ENCODE measurements at regions not wholly inside any gene's neighbourhood (a gene's known extent, or its start where the extent isn't known, plus 50 kb on each side); places are given as distances from the start of the nearest gene placed in this dataset.

DNA sequence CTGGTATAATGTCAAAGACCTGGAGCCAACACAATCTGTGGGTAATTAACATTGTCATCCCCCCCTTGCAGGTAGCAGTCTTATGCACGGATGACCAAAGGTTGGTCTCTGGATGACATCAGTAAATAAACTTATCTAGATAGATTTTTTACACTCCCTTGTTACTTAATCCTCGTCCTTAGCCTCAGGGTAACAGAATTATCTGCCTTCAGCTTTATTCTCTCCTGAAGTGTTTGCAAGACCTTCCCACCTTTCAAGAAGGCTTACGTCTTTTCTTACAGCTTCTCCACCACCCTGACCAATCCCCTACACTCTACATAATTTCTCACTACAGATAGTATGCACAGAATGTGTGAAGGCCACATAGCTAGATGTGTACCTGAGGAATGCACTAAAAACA lies 434.8 kb upstream of the HTR1E start:
- TF ChIP-seq TBX2 (CRISPR knock-in tag; IDR thresholded peaks at IDR 0.05; ENCODE audit: borderline replicate concordance) (no peak), CSRNP2 (CRISPR knock-in tag; conservative IDR thresholded peaks at IDR 0.05; ENCODE audit: low read depth) (no peak)
- TF ChIP-seq, protein P1, sequence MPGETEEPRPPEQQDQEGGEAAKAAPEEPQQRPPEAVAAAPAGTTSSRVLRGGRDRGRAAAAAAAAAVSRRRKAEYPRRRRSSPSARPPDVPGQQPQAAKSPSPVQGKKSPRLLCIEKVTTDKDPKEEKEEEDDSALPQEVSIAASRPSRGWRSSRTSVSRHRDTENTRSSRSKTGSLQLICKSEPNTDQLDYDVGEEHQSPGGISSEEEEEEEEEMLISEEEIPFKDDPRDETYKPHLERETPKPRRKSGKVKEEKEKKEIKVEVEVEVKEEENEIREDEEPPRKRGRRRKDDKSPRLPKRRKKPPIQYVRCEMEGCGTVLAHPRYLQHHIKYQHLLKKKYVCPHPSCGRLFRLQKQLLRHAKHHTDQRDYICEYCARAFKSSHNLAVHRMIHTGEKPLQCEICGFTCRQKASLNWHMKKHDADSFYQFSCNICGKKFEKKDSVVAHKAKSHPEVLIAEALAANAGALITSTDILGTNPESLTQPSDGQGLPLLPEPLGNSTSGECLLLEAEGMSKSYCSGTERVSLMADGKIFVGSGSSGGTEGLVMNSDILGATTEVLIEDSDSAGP (CRISPR knock-in tag; IDR thresholded peaks at IDR 0.05; ENCODE audit: borderline replicate concordance) = no peak
- FAIRE-seq = no peak
- no peak overlapping the region for H3K4me2 ChIP-seq (ENCODE audit: low read depth, low read length)
- no peaks in the 10 kb centered on the region for H4K20me1 ChIP-seq (ENCODE audit: insufficient read depth, low read length)
- H3K4me3 ChIP-seq (replicated peaks in 1 of 3; ENCODE audit: insufficient read depth in 1 of 3, low read depth in 2 of 3, low read length in 3 of 3) = no peak overlapping the region
- in situ Hi-C loops (cut with HindIII; ENCODE audit: extremely low pct_ligation_motif_present, low pct_unique_long_range_greater_than_20kb) = no loop called here
- no peaks in the 10 kb centered on the region for H3K36me3 ChIP-seq (replicated peaks in 1 of 2; ENCODE audit: control insufficient read depth in 1 of 2, insufficient read depth in 2 of 2, low read length in 2 of 2)
- WGBS (ENCODE audit: low lambda C conversion rate) = 0% methylated on average over 3 of the region's 3 CpGs
- POLR2A ChIA-PET = no interaction called here
- CTCF ChIA-PET (ENCODE audit: low intra/inter-chr PET ratio, low total read pairs) = no interaction called here
- peaks cover 63% of the 10 kb centered on the region for H3K9me3 ChIP-seq (ENCODE audit: low read length)
- no peak overlapping the region for H2AFZ ChIP-seq (ENCODE audit: low read length)
- no peaks in the 10 kb centered on the region for H3K4me1 ChIP-seq (ENCODE audit: insufficient read depth, low read length)
- H3K27ac ChIP-seq (ENCODE audit: extremely low read length, insufficient read depth, low read length) = no peak overlapping the region
- no peak for ATAC-seq
- H3K27me3 ChIP-seq (ENCODE audit: control insufficient read depth in 1 of 2, insufficient read depth in 2 of 2, low read length in 2 of 2) = no peaks in the 10 kb centered on the region
- intact Hi-C loops (cut with micrococcal nuclease; ENCODE audit: unreplicated experiment) = no loop called here
- no peak overlapping the region for H3K9ac ChIP-seq (ENCODE audit: insufficient read depth, low read depth, low read length)
- no TSS peak for BruUV-seq (replicated peaks)
- H3K79me2 ChIP-seq (ENCODE audit: insufficient read depth, low read length) = no peaks in the 10 kb centered on the region
- no peak for DNase-seq (ENCODE audit: low spot score)

DNA sequence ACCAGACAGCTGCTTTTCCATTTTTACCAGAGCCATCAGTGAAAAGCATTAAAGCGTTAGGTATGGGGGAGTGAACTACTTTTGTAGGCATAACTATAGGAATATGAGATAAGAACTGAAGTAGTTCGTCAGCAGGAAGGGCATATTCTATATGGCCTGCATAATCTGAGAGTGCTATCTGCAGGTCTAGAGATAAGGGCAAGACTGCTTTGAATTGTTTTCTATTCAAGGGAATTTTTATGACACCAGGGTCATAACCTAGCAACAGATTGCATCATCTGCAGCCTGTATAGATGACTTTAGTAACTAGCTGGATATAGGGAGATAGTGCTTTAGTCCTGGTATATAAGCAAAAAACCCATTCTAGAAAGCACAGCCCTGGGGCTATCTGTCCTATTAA lies 437.3 kb upstream of the HTR1E start:
- ATAC-seq (no peak), DNase-seq (ENCODE audit: low spot score) (no peak), FAIRE-seq (no peak)
- POLR2A ChIA-PET = no interaction called here
- Histone ChIP-seq H3K4me1 (ENCODE audit: insufficient read depth, low read length) (no peaks in the 10 kb centered on the region), H3K36me3 (replicated peaks in 1 of 2; ENCODE audit: control insufficient read depth in 1 of 2, insufficient read depth in 2 of 2, low read length in 2 of 2) (no peaks in the 10 kb centered on the region), H3K9me3 (ENCODE audit: low read length) (peaks cover 50% of the 10 kb centered on the region), H2AFZ (ENCODE audit: low read length) (no peak overlapping the region), H3K9ac (ENCODE audit: insufficient read depth, low read depth, low read length) (no peak overlapping the region), H3K27me3 (ENCODE audit: control insufficient read depth in 1 of 2, insufficient read depth in 2 of 2, low read length in 2 of 2) (no peaks in the 10 kb centered on the region), H3K4me3 (replicated peaks in 1 of 3; ENCODE audit: insufficient read depth in 1 of 3, low read depth in 2 of 3, low read length in 3 of 3) (no peak overlapping the region), H3K79me2 (ENCODE audit: insufficient read depth, low read length) (no peaks in the 10 kb centered on the region), H3K4me2 (ENCODE audit: low read depth, low read length) (no peak overlapping the region), H3K27ac (ENCODE audit: extremely low read length, insufficient read depth, low read length) (no peak overlapping the region), H4K20me1 (ENCODE audit: insufficient read depth, low read length) (no peaks in the 10 kb centered on the region)
- CTCF ChIA-PET (ENCODE audit: low intra/inter-chr PET ratio, low total read pairs) = no interaction called here
- in situ Hi-C loops (cut with HindIII; ENCODE audit: extremely low pct_ligation_motif_present, low pct_unique_long_range_greater_than_20kb) (no loop called here), intact Hi-C loops (cut with micrococcal nuclease; ENCODE audit: unreplicated experiment) (no loop called here)
- BruUV-seq (replicated peaks) = no TSS peak
- WGBS (ENCODE audit: low lambda C conversion rate) = 17% methylated on average over 2 of the region's 2 CpGs
- TF ChIP-seq, protein P2, sequence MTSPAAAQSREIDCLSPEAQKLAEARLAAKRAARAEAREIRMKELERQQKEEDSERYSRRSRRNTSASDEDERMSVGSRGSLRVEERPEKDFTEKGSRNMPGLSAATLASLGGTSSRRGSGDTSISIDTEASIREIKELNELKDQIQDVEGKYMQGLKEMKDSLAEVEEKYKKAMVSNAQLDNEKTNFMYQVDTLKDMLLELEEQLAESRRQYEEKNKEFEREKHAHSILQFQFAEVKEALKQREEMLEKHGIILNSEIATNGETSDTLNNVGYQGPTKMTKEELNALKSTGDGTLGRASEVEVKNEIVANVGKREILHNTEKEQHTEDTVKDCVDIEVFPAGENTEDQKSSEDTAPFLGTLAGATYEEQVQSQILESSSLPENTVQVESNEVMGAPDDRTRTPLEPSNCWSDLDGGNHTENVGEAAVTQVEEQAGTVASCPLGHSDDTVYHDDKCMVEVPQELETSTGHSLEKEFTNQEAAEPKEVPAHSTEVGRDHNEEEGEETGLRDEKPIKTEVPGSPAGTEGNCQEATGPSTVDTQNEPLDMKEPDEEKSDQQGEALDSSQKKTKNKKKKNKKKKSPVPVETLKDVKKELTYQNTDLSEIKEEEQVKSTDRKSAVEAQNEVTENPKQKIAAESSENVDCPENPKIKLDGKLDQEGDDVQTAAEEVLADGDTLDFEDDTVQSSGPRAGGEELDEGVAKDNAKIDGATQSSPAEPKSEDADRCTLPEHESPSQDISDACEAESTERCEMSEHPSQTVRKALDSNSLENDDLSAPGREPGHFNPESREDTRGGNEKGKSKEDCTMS (CRISPR knock-in tag; conservative IDR thresholded peaks at IDR 0.05) = no peak
- no peak for TF ChIP-seq ZNF138 (CRISPR knock-in tag; IDR thresholded peaks at IDR 0.05; ENCODE audit: low read depth)
- TF ChIP-seq NFE2L2 (IDR thresholded peaks at IDR 0.05; ENCODE audit: low read length) = no peak
